SK-N-SH (cell line): ENCODE measurements at regions not wholly inside any gene's neighbourhood (a gene's known extent, or its start where the extent isn't known, plus 50 kb on each side); places are given as distances from the start of the nearest gene placed in this dataset.

ENCODE experiments used
- CHD2 ChIP-seq: fragments of 150-350 bp; IDR thresholded peaks from 2 replicates; pipeline ENCODE4 v1.6.1; 2018; ENCODE audit warnings: low read length; ENCODE audit not compliant: partially characterized antibody
- CTCF ChIP-seq: fragments of 200-600 bp; sonication (generic); IDR thresholded peaks from 2 replicates; pipeline ENCODE4 v1.6.1; 2017; ENCODE audit warnings: antibody characterized with exemption, mild to moderate bottlenecking, moderate library complexity
- JUND ChIP-seq: IDR thresholded peaks from 2 replicates; pipeline ENCODE4 v1.4.0; 2012

GRCh38 chr2:19125901-19126680 is 232.3 kb downstream of the OSR1 start:
- TF ChIP-seq CTCF, result no peak
- no peak for TF ChIP-seq JUND
- TF ChIP-seq CHD2, result no peak
